IMR-90 (cell line): ENCODE measurements at regions not wholly inside any gene's neighbourhood (a gene's known extent, or its start where the extent isn't known, plus 50 kb on each side); places are given as distances from the start of the nearest gene placed in this dataset.

ENCODE experiments used
- ATAC-seq: fragments of 200-7000 bp; cut with Tn5 transposase; 2 replicates; pipeline ENCODE4 v1.9.1; 2020; ENCODE audit warnings: low read depth, mild to moderate bottlenecking, moderate library complexity
- BruUV-seq: library from RNA; stranded (reverse); fragments of 400-500 nt; replicated peaks from 2 replicates; lab custom pipeline; 2021; lab: Mats Ljungman, UMichigan
- CTCF ChIA-PET: fragments of 300-600 bp; formaldehyde crosslinking; extraction: SDS; loops from one replicate; lab custom pipeline; 2021; ENCODE audit warnings: antibody characterized with exemption; lab: Yijun Ruan, JAX
- POLR2A ChIA-PET: fragments of 300-600 bp; sonication (Branson Sonifier 250); formaldehyde crosslinking; loops from one replicate; lab custom pipeline; 2022; ENCODE audit warnings: antibody characterized with exemption; ENCODE audit not compliant: unreplicated experiment; lab: Charles Lee
- DNase-seq: peaks from one replicate; pipeline ENCODE4 v3.0.0; 2013
- H2AFZ ChIP-seq: replicated peaks from 2 replicates; pipeline ENCODE3; 2013; ENCODE audit warnings: low read length, mild to moderate bottlenecking; ENCODE audit not compliant: poor library complexity
- H2AK5ac ChIP-seq: 2 replicates; pipeline ENCODE4 v1.6.1; 2013; ENCODE audit warnings: low read depth, low read length, inconsistent platforms
- H2AK9ac ChIP-seq: replicated peaks from 2 replicates; pipeline ENCODE3; 2013; ENCODE audit warnings: mild to moderate bottlenecking, low read depth, low read length, moderate library complexity; ENCODE audit not compliant: poor library complexity
- H2BK120ac ChIP-seq: 2 replicates; pipeline ENCODE4 v1.6.1; 2013; ENCODE audit warnings: low read depth, low read length, inconsistent platforms
- H2BK15ac ChIP-seq: 3 replicates; pipeline ENCODE4 v1.6.1; 2013; ENCODE audit warnings: low read depth, low read length, inconsistent platforms
- H2BK20ac ChIP-seq: 2 replicates; pipeline ENCODE4 v1.6.1; 2013; ENCODE audit warnings: low read depth, mild to moderate bottlenecking, inconsistent platforms, low read length, moderate library complexity
- H2BK5ac ChIP-seq: 2 replicates; pipeline ENCODE4 v1.6.1; 2013; ENCODE audit warnings: mild to moderate bottlenecking, low read depth, low read length, inconsistent platforms; ENCODE audit not compliant: poor library complexity, severe bottlenecking
- H3K14ac ChIP-seq: replicated peaks from 2 replicates; pipeline ENCODE4 v1.6.1; 2013; ENCODE audit warnings: low read depth, low read length, inconsistent platforms
- H3K18ac ChIP-seq: 2 replicates; pipeline ENCODE4 v1.6.1; 2013; ENCODE audit warnings: low read depth, low read length, control low read depth
- H3K23ac ChIP-seq: 2 replicates; pipeline ENCODE4 v1.6.1; 2013; ENCODE audit warnings: low read depth, low read length, inconsistent platforms
- H3K27ac ChIP-seq: 2 replicates; pipeline ENCODE4 v1.5.1; 2013; ENCODE audit warnings: mild to moderate bottlenecking, control low read depth, low read length; ENCODE audit not compliant: insufficient read depth
- H3K27me3 ChIP-seq: 2 replicates; pipeline ENCODE4 v1.6.1; 2013; ENCODE audit warnings: low read length; ENCODE audit not compliant: control insufficient read depth, insufficient read depth
- H3K36me3 ChIP-seq: 2 replicates; pipeline ENCODE4 v1.6.1; 2013; ENCODE audit warnings: low read length, mixed read lengths; ENCODE audit not compliant: control insufficient read depth, insufficient read depth
- H3K4ac ChIP-seq: 2 replicates; pipeline ENCODE4 v1.6.1; 2013; ENCODE audit warnings: low read depth, low read length, inconsistent platforms
- H3K4me1 ChIP-seq: 2 replicates; pipeline ENCODE4 v1.6.1; 2013; ENCODE audit warnings: low read length, mixed read lengths; ENCODE audit not compliant: control insufficient read depth, insufficient read depth
- H3K4me2 ChIP-seq: 2 replicates; pipeline ENCODE4 v1.6.1; 2013; ENCODE audit warnings: low read depth, mild to moderate bottlenecking, control low read depth, low read length, moderate library complexity
- H3K4me3 ChIP-seq: 2 replicates; pipeline ENCODE4 v1.5.1; 2013; ENCODE audit warnings: low read depth, mild to moderate bottlenecking, control low read depth, low read length, moderate library complexity; ENCODE audit not compliant: insufficient read depth
- H3K56ac ChIP-seq: 2 replicates; pipeline ENCODE4 v1.6.1; 2013; ENCODE audit warnings: low read length, inconsistent platforms; ENCODE audit not compliant: insufficient read depth; ENCODE audit errors: extremely low read depth
- H3K79me1 ChIP-seq, 2 experiments: 2 replicates each; pipeline ENCODE4 v1.6.1; 2013; ENCODE audit warnings: low read length in 2 of 2, inconsistent platforms in 1 of 2, low read depth in 1 of 2
- H3K9ac ChIP-seq: 2 replicates; pipeline ENCODE4 v1.6.1; 2013; ENCODE audit warnings: low read depth, low read length, control low read depth
- H3K9me1 ChIP-seq: 2 replicates; pipeline ENCODE4 v1.6.1; 2013; ENCODE audit warnings: low read length, inconsistent platforms; ENCODE audit not compliant: insufficient read depth
- H3K9me3 ChIP-seq: 2 replicates; pipeline ENCODE4 v1.6.1; 2013; ENCODE audit warnings: low read length; ENCODE audit not compliant: control insufficient read depth, insufficient read depth
- H4K20me1 ChIP-seq: 2 replicates; pipeline ENCODE4 v1.6.1; 2013; ENCODE audit warnings: low read length, inconsistent platforms; ENCODE audit not compliant: insufficient read depth
- H4K5ac ChIP-seq: 2 replicates; pipeline ENCODE4 v1.6.1; 2013; ENCODE audit warnings: mild to moderate bottlenecking, low read depth, low read length, control low read depth
- H4K8ac ChIP-seq, 2 experiments: 2 replicates each; pipeline ENCODE4 v1.6.1; 2013; ENCODE audit warnings: low read depth in 2 of 2, low read length in 2 of 2, control low read depth in 1 of 2, inconsistent platforms in 1 of 2
- H4K91ac ChIP-seq: 2 replicates; pipeline ENCODE4 v1.6.1; 2013; ENCODE audit warnings: low read depth, low read length, inconsistent platforms; ENCODE audit not compliant: insufficient read depth
- CEBPB ChIP-seq: IDR thresholded peaks from 2 replicates; pipeline ENCODE4 v1.6.1; 2012; ENCODE audit warnings: low read depth, low read length, improper control_type of control experiment
- MAZ ChIP-seq: IDR thresholded peaks from 2 replicates; pipeline ENCODE4 v1.6.1; 2012; ENCODE audit warnings: low read depth, mild to moderate bottlenecking, low read length, improper control_type of control experiment, moderate library complexity, borderline replicate concordance
- MXI1 ChIP-seq: IDR thresholded peaks from 2 replicates; pipeline ENCODE4 v1.6.1; 2012; ENCODE audit warnings: low read depth, mild to moderate bottlenecking, low read length, moderate library complexity, borderline replicate concordance
- RAD21 ChIP-seq: IDR thresholded peaks from 2 replicates; pipeline ENCODE4 v1.6.1; 2012; ENCODE audit warnings: low read length, improper control_type of control experiment
- dilution Hi-C: fragments of 300-500 bp; cut with HindIII; formaldehyde crosslinking; loops from one replicate; pipeline ENCODE4 v1.14.3; 2018; ENCODE audit warnings: low sequenced_read_pairs; ENCODE audit not compliant: unreplicated experiment
- in situ Hi-C: fragments of 300-500 bp; cut with MboI; formaldehyde crosslinking; loops from 3 replicates; pipeline ENCODE4 v1.14.3; 2019; ENCODE audit warnings: low sequenced_read_pairs, inconsistent platforms, mixed read lengths
- intact Hi-C: fragments of 100-400 bp; cut with micrococcal nuclease; formaldehyde crosslinking; loops from 2 replicates; pipeline ENCODE4 v1.10.0; 2022
- TF ChIP-seq, protein P1 (sequence below): fragments of 150-350 bp; IDR thresholded peaks from 2 replicates; pipeline ENCODE4 v1.6.1; 2017; ENCODE audit warnings: mild to moderate bottlenecking, antibody characterized with exemption, low read length, low read depth

DNA sequence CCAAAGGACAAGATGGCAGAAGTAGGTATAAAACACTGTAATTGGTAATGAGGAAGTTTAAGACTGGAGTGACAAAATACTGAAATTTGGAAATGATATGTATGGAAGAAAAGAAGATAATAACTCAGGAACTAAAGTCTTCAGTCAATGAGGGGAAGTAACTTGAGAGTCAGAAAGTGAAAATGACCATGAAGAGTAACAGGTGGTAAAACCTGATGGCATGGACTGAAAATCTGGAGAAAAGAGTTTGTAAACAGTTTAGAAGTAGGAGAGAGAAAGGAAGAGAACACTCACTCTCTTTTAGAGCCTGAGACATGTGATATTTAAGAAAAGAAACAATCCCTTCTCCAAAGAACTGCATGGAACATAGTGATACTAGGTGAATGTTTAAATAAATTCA is 387.9 kb downstream of the PYDC2 start:
- intact Hi-C loops, result no loop called here
- no peak overlapping the region for H3K23ac ChIP-seq
- no peak overlapping the region for H3K9ac ChIP-seq
- H3K4ac ChIP-seq, result no peak overlapping the region
- no peak overlapping the region for H3K4me3 ChIP-seq
- POLR2A ChIA-PET, result no interaction called here
- TF ChIP-seq RAD21 (no peak), CEBPB (no peak), MAZ (no peak), MXI1 (no peak)
- TF ChIP-seq, protein P1, sequence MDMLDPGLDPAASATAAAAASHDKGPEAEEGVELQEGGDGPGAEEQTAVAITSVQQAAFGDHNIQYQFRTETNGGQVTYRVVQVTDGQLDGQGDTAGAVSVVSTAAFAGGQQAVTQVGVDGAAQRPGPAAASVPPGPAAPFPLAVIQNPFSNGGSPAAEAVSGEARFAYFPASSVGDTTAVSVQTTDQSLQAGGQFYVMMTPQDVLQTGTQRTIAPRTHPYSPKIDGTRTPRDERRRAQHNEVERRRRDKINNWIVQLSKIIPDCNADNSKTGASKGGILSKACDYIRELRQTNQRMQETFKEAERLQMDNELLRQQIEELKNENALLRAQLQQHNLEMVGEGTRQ, result no peak
- H3K27me3 ChIP-seq, result no peaks in the 10 kb centered on the region
- no peak overlapping the region for H3K27ac ChIP-seq
- H2BK15ac ChIP-seq, result no peak overlapping the region
- dilution Hi-C loops, result no loop called here
- H3K4me1 ChIP-seq, result no peaks in the 10 kb centered on the region
- H3K18ac ChIP-seq, result no peak overlapping the region
- H2BK20ac ChIP-seq, result no peak overlapping the region
- H3K36me3 ChIP-seq, result no peaks in the 10 kb centered on the region
- no peak overlapping the region for H4K5ac ChIP-seq
- no peak overlapping the region for H4K8ac ChIP-seq
- H3K56ac ChIP-seq, result no peak overlapping the region
- no peak overlapping the region for H2BK5ac ChIP-seq
- H3K79me1 ChIP-seq, result no peaks in the 10 kb centered on the region
- H2AFZ ChIP-seq, result no peak overlapping the region
- ATAC-seq, result no peak
- no peak overlapping the region for H2AK5ac ChIP-seq
- no TSS peak for BruUV-seq
- CTCF ChIA-PET, result no interaction called here
- in situ Hi-C loops, result no loop called here
- no peak overlapping the region for H3K4me2 ChIP-seq
- H4K20me1 ChIP-seq, result no peaks in the 10 kb centered on the region
- H3K14ac ChIP-seq, result no peak overlapping the region
- no peak for DNase-seq
- H3K9me3 ChIP-seq, result peaks cover 3% of the 10 kb centered on the region; the same call in 1 of the 2 replicates
- no peak overlapping the region for H2AK9ac ChIP-seq
- H4K91ac ChIP-seq, result no peak overlapping the region
- no peak overlapping the region for H2BK120ac ChIP-seq
- no peaks in the 10 kb centered on the region for H3K9me1 ChIP-seq
